ENCODE measurements at regions not wholly inside any gene's neighbourhood (a gene's known extent, or its start where the extent isn't known, plus 50 kb on each side); places are given as distances from the start of the nearest gene placed in this dataset.

- no peak for TF ChIP-seq REST (IDR thresholded peaks at IDR 0.05; ENCODE audit: insufficient read depth in 1 of 2, low read depth in 2 of 2, low read length in 1 of 2)
- TF ChIP-seq POLR2AphosphoS5 (IDR thresholded peaks at IDR 0.05; ENCODE audit: low read depth, low read length), result no peak
- TF ChIP-seq CTCF (IDR thresholded peaks at IDR 0.05), result no peak
- TF ChIP-seq SIN3A (IDR thresholded peaks at IDR 0.05; ENCODE audit: borderline replicate concordance, insufficient read depth, low read depth, low read length), result no peak
Measured at GRCh38 chr6:4272996-4273395, 137.6 kb upstream of the ECI2 start.

All from Panc1 (cell line).